ENCODE measurements at regions not wholly inside any gene's neighbourhood (a gene's known extent, or its start where the extent isn't known, plus 50 kb on each side); places are given as distances from the start of the nearest gene placed in this dataset.

DNA sequence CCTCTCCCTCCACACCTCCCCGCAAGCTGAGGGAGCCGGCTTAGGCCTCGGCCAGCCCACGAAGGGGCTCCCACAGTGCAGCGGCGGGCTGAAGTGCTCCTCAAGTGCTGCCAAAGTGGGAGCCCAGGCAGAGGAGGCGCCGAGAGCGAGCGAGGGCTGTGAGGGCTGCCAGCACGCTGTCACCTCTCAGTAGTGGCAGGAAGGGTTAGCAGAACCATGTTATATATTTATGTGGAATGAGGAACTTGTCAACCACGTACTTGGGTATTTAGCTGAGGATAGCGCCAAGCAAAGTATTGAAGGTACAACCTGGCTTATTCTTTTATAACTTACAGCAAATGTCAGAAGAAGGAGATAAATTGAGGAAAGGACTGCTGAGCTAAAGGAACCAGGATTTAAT, 144.1 kb upstream of the MGAT5 start:
- TF ChIP-seq POLR2AphosphoS5 (IDR thresholded peaks at IDR 0.05; ENCODE audit: low read depth) (no peak), CREB1 (CRISPR knock-in tag; IDR thresholded peaks at IDR 0.05; ENCODE audit: low read depth) (no peak), NANOG (IDR thresholded peaks at IDR 0.05; ENCODE audit: borderline replicate concordance) (no peak), EZH2 (IDR thresholded peaks at IDR 0.05; ENCODE audit: low read depth, unreplicated experiment) (no peak)
- TF ChIP-seq, protein P1, sequence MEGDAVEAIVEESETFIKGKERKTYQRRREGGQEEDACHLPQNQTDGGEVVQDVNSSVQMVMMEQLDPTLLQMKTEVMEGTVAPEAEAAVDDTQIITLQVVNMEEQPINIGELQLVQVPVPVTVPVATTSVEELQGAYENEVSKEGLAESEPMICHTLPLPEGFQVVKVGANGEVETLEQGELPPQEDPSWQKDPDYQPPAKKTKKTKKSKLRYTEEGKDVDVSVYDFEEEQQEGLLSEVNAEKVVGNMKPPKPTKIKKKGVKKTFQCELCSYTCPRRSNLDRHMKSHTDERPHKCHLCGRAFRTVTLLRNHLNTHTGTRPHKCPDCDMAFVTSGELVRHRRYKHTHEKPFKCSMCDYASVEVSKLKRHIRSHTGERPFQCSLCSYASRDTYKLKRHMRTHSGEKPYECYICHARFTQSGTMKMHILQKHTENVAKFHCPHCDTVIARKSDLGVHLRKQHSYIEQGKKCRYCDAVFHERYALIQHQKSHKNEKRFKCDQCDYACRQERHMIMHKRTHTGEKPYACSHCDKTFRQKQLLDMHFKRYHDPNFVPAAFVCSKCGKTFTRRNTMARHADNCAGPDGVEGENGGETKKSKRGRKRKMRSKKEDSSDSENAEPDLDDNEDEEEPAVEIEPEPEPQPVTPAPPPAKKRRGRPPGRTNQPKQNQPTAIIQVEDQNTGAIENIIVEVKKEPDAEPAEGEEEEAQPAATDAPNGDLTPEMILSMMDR (conservative IDR thresholded peaks at IDR 0.05; ENCODE audit: low read depth in 2 of 2) = no peak

Measured in GM23338 (cell line).